Lung (tissue), 11 donors: ENCODE measurements at regions not wholly inside any gene's neighbourhood (a gene's known extent, or its start where the extent isn't known, plus 50 kb on each side); places are given as distances from the start of the nearest gene placed in this dataset.

Source experiments
- ATAC-seq: fragments of 200-7000 bp; cut with Tn5 transposase; one replicate; pipeline ENCODE4 v1.9.1; 2020; ENCODE audit warnings: moderate number of reproducible peaks; ENCODE audit not compliant: insufficient read depth, low FRiP score
- DNase-seq, 3 donors: peaks; one replicate each; pipeline ENCODE4 v3.0.0-alpha.2; 2013 to 2017
- H3K27ac ChIP-seq, 2 donors: one replicate each; pipeline ENCODE4 v1.5.1; 2013; ENCODE audit warnings: mild to moderate bottlenecking in 2 of 2, moderate library complexity in 2 of 2, control low read depth in 1 of 2, inconsistent platforms in 1 of 2, low read depth in 1 of 2, low read length in 1 of 2
- H3K27me3 ChIP-seq, 3 donors: one replicate each; pipeline ENCODE4 v1.5.1; 2013; ENCODE audit warnings: low read length in 2 of 3; ENCODE audit not compliant: control insufficient read depth in 3 of 3, insufficient read depth in 3 of 3
- H3K36me3 ChIP-seq, 4 donors: one replicate each; pipeline ENCODE4 v1.5.1; 2013; ENCODE audit warnings: low read length in 4 of 4, mild to moderate bottlenecking in 1 of 4, moderate library complexity in 1 of 4; ENCODE audit not compliant: control insufficient read depth in 4 of 4, insufficient read depth in 4 of 4
- H3K4me1 ChIP-seq, 5 donors: one replicate each; pipeline ENCODE4 v1.5.1; 2013; ENCODE audit warnings: low read length in 5 of 5, mild to moderate bottlenecking in 2 of 5, moderate library complexity in 1 of 5; ENCODE audit not compliant: control insufficient read depth in 5 of 5, insufficient read depth in 5 of 5
- H3K4me3 ChIP-seq: one replicate; pipeline ENCODE4 v1.5.1; 2013; ENCODE audit warnings: mild to moderate bottlenecking, control low read depth, moderate library complexity
- H3K9ac ChIP-seq, 2 donors: one replicate each; pipeline ENCODE4 v1.5.1; 2013; ENCODE audit warnings: low read length in 2 of 2, control low read depth in 1 of 2; ENCODE audit not compliant: insufficient read depth in 1 of 2
- H3K9me3 ChIP-seq, 4 donors: one replicate each; pipeline ENCODE4 v1.5.1; 2013; ENCODE audit warnings: low read length in 3 of 4, mild to moderate bottlenecking in 1 of 4, moderate library complexity in 1 of 4; ENCODE audit not compliant: control insufficient read depth in 4 of 4, insufficient read depth in 3 of 4
- WGBS, 2 donors: extraction: QIAGEN DNeasy Blood & Tissue Kit; methylation state at CpG; one replicate each; pipeline ENCODE4 v1.1.7; 2013; 5-methylcytosine and 5-hydroxymethylcytosine counted together
- TF ChIP-seq, protein P1 (sequence below): IDR thresholded peaks from 2 replicates; pipeline ENCODE4 v1.5.1; 2012; ENCODE audit warnings: mild to moderate bottlenecking; ENCODE audit errors: control extremely low read depth, extremely low read depth
- donor health status: control.
- donor health status: control.
- donor health status: Bipolar disorder and iron deficiency.
- donor health status: healthy.
- donor health status: DM: yes; HTN: yes; CAD: no.

DNA sequence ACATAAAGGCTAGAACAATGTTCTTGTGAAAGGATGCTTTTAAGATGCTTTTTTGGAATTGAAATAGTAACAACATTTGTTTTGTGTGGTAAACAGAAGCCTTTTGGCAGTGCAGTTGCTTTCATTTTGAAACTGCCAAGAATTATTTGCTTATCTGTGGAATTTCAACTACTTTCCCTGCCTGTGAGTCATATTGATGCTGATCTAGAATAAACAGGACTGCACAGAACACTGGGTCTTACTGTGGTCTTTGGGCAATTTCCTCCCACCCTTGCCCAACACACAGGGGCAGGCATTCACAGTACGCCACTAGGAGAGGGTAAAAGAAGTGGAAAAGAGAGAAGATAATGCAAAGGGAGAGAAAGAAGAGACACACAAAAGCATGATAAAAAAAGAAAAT, 483.7 kb downstream of the ELAVL2 start:
- ATAC-seq (no peak), DNase-seq (peak; percentile 31 to 85 (median 84))
- no peak overlapping the region for H3K9ac ChIP-seq
- no peak overlapping the region for H3K4me3 ChIP-seq
- H3K4me1 ChIP-seq: peaks cover 0 to 3% (median 0%) of the 10 kb centered on the region in 5 donors
- no peaks in the 10 kb centered on the region for H3K9me3 ChIP-seq
- no peaks in the 10 kb centered on the region for H3K27me3 ChIP-seq
- H3K36me3 ChIP-seq: no peaks in the 10 kb centered on the region
- 40 to 41% methylated on average over 1 of the region's 1 CpG for WGBS, 2 donors
- TF ChIP-seq, protein P1, sequence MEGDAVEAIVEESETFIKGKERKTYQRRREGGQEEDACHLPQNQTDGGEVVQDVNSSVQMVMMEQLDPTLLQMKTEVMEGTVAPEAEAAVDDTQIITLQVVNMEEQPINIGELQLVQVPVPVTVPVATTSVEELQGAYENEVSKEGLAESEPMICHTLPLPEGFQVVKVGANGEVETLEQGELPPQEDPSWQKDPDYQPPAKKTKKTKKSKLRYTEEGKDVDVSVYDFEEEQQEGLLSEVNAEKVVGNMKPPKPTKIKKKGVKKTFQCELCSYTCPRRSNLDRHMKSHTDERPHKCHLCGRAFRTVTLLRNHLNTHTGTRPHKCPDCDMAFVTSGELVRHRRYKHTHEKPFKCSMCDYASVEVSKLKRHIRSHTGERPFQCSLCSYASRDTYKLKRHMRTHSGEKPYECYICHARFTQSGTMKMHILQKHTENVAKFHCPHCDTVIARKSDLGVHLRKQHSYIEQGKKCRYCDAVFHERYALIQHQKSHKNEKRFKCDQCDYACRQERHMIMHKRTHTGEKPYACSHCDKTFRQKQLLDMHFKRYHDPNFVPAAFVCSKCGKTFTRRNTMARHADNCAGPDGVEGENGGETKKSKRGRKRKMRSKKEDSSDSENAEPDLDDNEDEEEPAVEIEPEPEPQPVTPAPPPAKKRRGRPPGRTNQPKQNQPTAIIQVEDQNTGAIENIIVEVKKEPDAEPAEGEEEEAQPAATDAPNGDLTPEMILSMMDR: no peak
- H3K27ac ChIP-seq: no peak overlapping the region

DNA sequence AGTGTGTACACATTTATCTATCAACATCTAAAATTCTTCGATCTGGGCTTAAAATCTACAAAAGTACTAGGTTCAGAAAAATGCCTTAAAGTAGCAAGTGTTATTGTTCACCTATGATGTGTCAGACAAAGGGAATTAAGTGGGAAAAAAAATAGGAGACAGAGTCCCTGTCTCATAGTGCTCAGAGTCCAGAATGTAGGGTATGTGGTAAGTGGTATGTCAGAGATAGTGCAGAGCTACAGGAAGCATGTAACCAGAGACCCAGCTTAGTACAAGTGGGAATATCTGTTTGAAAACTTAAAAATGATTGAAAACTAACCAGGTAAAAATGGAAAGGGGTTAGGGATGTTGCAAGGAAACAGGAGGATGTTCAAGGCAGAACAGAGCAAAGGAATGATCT, 482.8 kb downstream of the ELAVL2 start:
- H3K4me1 ChIP-seq: peaks cover 0 to 3% (median 0%) of the 10 kb centered on the region in 5 donors
- H3K27me3 ChIP-seq: no peaks in the 10 kb centered on the region
- no peak overlapping the region for H3K4me3 ChIP-seq
- no peak overlapping the region for H3K9ac ChIP-seq
- H3K36me3 ChIP-seq: no peaks in the 10 kb centered on the region
- no peak overlapping the region for H3K27ac ChIP-seq
- ATAC-seq: no peak
- WGBS, 2 donors: 68 to 74% methylated on average over 1 of the region's 1 CpG
- no peak for DNase-seq
- TF ChIP-seq, protein P1: no peak
- no peaks in the 10 kb centered on the region for H3K9me3 ChIP-seq

DNA sequence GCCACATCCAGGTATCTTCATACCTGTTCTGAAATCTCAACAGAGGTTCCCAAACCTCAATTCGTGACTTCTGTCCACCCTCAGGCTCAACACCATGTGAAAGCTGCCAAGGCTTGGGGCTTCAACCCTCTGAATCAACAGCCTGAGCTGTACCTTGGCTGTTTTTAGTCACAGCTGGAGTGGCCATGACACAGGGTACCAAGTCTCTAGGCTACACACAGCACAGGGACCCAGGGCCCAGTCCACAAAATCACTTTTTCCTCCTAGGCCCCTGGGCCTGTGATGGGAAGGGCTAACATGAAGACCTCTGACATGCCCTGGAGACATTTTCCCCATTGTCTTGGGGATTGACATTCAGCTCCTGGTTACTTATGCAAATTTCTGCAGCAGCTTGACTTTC, 464.9 kb downstream of the ELAVL2 start:
- H3K9me3 ChIP-seq: peaks cover 0 to 11% (median 0%) of the 10 kb centered on the region in 4 donors
- no peaks in the 10 kb centered on the region for H3K36me3 ChIP-seq
- no peak overlapping the region for H3K9ac ChIP-seq
- DNase-seq (no peak), ATAC-seq (no peak)
- no peak overlapping the region for H3K27ac ChIP-seq
- H3K4me1 ChIP-seq: no peaks in the 10 kb centered on the region
- 73 to 75% methylated on average over 1 of the region's 1 CpG for WGBS, 2 donors
- TF ChIP-seq, protein P1: no peak
- H3K4me3 ChIP-seq: no peak overlapping the region
- no peaks in the 10 kb centered on the region for H3K27me3 ChIP-seq

DNA sequence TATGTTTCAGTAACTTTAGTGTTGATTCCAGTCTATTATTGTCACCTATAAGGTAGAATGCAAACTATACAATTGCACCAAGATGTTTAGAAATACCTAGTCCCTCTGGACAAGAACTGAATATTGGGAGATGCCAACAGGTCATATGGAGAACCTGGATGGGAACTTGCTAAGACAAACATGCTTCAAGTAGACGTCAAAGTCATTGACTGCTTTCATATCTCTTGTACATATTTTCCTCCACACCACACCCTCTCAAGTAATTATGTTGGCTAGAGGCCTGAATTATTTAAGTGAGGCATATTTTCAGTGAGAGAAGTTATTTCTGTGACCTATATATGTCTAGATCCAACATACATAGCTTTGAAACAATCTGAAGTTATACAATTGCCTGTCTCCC, 453.3 kb downstream of the ELAVL2 start:
- no peak overlapping the region for H3K9ac ChIP-seq
- no peaks in the 10 kb centered on the region for H3K4me1 ChIP-seq
- TF ChIP-seq, protein P1: no peak
- WGBS, 2 donors: 59 to 79% methylated on average over 1 of the region's 1 CpG
- no peaks in the 10 kb centered on the region for H3K36me3 ChIP-seq
- DNase-seq: no peak
- H3K4me3 ChIP-seq: no peak overlapping the region
- no peaks in the 10 kb centered on the region for H3K27me3 ChIP-seq
- H3K9me3 ChIP-seq: peaks cover 0 to 2% (median 0%) of the 10 kb centered on the region in 4 donors
- no peak for ATAC-seq
- H3K27ac ChIP-seq: no peak overlapping the region
